Activated CD4-positive, alpha-beta T cell treated with anti-CD3 and anti-CD28 coated beads, Interleukin-2, amount 50 U/mL, for 1 hour (primary cell): ENCODE measurements at regions not wholly inside any gene's neighbourhood (a gene's known extent, or its start where the extent isn't known, plus 50 kb on each side); places are given as distances from the start of the nearest gene placed in this dataset.
"Not testable (repeated sequence)": the region's sequence is repeated elsewhere in the genome, so short reads cannot be mapped to it uniquely, and the experiment has no call there.

ENCODE experiments used
- DNase-seq: peaks from one replicate; pipeline ENCODE4 v3.0.0-alpha.2; 2020

GRCh38 chr13:18993884-18994660 lies 187.6 kb downstream of the TUBA3C start:
- DNase-seq, result no peak

GRCh38 chr13:18992791-18993190 lies 188.8 kb downstream of the TUBA3C start:
- no peak for DNase-seq

- no peak for DNase-seq
Observed at GRCh38 chr13:18991060-18991459, 190.6 kb downstream of the TUBA3C start.

- no peak for DNase-seq
Observed at GRCh38 chr13:18978447-18978846, 203.2 kb downstream of the TUBA3C start.

- no peak for DNase-seq
Observed at GRCh38 chr13:18977857-18978256, 203.8 kb downstream of the TUBA3C start.

- no peak for DNase-seq
Observed at GRCh38 chr13:18971576-18972219, 209.9 kb downstream of the TUBA3C start.

- DNase-seq, result no peak
Observed at GRCh38 chr13:18965347-18965855, 216.2 kb downstream of the TUBA3C start.

- DNase-seq, result no peak
Observed at GRCh38 chr13:18964942-18965341, 216.7 kb downstream of the TUBA3C start.

GRCh38 chr13:18963684-18964083 lies 217.9 kb downstream of the TUBA3C start:
- DNase-seq, result not testable (repeated sequence)

GRCh38 chr13:18962168-18962734 lies 219.4 kb downstream of the TUBA3C start:
- no peak for DNase-seq

- no peak for DNase-seq
Observed at GRCh38 chr13:18961383-18962117, 220.1 kb downstream of the TUBA3C start.

GRCh38 chr13:18960637-18961227 lies 220.9 kb downstream of the TUBA3C start:
- DNase-seq, result no peak

GRCh38 chr13:18959996-18960395 lies 221.6 kb downstream of the TUBA3C start:
- no peak for DNase-seq

- no peak for DNase-seq
Observed at GRCh38 chr13:18959229-18959628, 222.4 kb downstream of the TUBA3C start.

- no peak for DNase-seq
Observed at GRCh38 chr13:18956473-18957078, 225.0 kb downstream of the TUBA3C start.

GRCh38 chr13:18954254-18954653 lies 227.4 kb downstream of the TUBA3C start:
- no peak for DNase-seq

GRCh38 chr13:18953139-18953930 lies 228.3 kb downstream of the TUBA3C start:
- no peak for DNase-seq

- no peak for DNase-seq
Observed at GRCh38 chr13:18952225-18953016, 229.2 kb downstream of the TUBA3C start.

- DNase-seq, result no peak
Observed at GRCh38 chr13:18951412-18951811, 230.2 kb downstream of the TUBA3C start.

GRCh38 chr13:18949970-18950369 lies 231.7 kb downstream of the TUBA3C start:
- DNase-seq, result no peak

- DNase-seq, result no peak
Observed at GRCh38 chr13:18949489-18949761, 232.2 kb downstream of the TUBA3C start.
